ENCODE measurements at regions not wholly inside any gene's neighbourhood (a gene's known extent, or its start where the extent isn't known, plus 50 kb on each side); places are given as distances from the start of the nearest gene placed in this dataset.

DNA sequence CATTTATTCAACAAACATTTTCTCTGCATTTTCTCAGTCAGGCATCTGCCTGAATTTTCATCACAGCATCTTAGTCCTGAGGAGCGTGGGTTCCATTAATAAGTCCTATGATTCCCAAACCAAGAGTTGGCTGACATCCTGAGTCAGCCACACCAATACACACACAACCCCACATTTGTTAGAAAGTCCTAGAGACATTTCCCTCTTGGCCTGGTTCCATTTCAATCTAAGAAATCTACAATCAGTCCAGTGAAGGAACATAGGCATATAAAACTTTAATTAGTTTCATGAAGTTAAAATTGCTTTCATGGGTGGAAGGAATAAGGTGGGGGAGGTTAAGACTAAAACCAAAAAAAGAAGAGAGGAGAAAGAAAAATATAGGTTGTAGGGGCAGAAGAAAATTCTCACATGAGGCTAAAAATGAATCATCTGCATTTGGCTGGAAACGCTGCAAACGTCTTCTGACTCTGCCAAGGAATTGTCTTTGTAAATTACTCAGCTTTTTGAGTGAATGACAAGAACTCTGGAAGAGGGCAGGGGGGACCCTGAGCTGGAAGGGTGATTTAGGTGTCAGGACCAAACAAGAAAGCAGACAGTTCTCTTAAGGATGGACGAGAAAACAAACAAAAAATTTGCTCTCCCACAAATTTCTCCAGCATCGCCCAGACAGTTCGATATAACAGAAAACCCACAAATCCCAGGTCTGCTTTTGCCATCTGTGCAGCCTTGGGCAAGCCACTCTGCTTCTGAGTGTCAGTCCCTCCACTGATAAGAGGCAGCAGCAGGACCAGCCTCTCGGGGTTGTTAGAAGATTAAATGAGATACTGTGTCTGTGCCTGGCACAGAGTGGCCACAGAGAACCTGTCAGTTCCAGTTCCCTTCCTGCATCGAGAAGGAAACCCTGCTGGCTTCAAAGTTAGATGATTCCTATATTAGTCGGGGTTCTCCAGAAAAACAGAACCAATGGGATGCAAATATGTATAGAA lies 289.7 kb downstream of the CDK5RAP2 start:
- DNase-seq (ENCODE audit: low spot score), result no peak
- no peaks in the 10 kb centered on the region for H3K36me3 ChIP-seq (ENCODE audit: insufficient read depth, low read length, poor library complexity, severe bottlenecking)
- H3K27me3 ChIP-seq (replicated peaks; ENCODE audit: insufficient read depth, low read depth, low read length, poor library complexity), result peaks cover 11% of the 10 kb centered on the region
- no peaks in the 10 kb centered on the region for H3K4me1 ChIP-seq (ENCODE audit: insufficient read depth, low read length, poor library complexity, severe bottlenecking)
- H3K4me3 ChIP-seq (ENCODE audit: low read depth, low read length, poor library complexity, severe bottlenecking), result no peak overlapping the region
- no peak for TF ChIP-seq EZH2 (IDR thresholded peaks at IDR 0.05; ENCODE audit: borderline replicate concordance, low read depth, low read length, poor library complexity, severe bottlenecking)
- no peak for TF ChIP-seq CTCF (conservative IDR thresholded peaks at IDR 0.05; ENCODE audit: low read depth, low read length)
- ChIA-PET POLR2A (ENCODE audit: low non-redundant PET) (no interaction called here), CTCF (no interaction called here)
- intact Hi-C loops (cut with micrococcal nuclease; ENCODE audit: unreplicated experiment), result no loop called here
- BruUV-seq (replicated peaks), result no TSS peak
- H3K9me3 ChIP-seq (ENCODE audit: low read depth, low read length, poor library complexity, severe bottlenecking), result no peaks in the 10 kb centered on the region
- no peak overlapping the region for H3K27ac ChIP-seq (ENCODE audit: low read depth, low read length, poor library complexity, severe bottlenecking)

- Histone ChIP-seq H3K36me3 (ENCODE audit: insufficient read depth, low read length, poor library complexity, severe bottlenecking) (no peaks in the 10 kb centered on the region), H3K27ac (ENCODE audit: low read depth, low read length, poor library complexity, severe bottlenecking) (no peak overlapping the region), H3K4me1 (ENCODE audit: insufficient read depth, low read length, poor library complexity, severe bottlenecking) (no peaks in the 10 kb centered on the region), H3K9me3 (ENCODE audit: low read depth, low read length, poor library complexity, severe bottlenecking) (no peaks in the 10 kb centered on the region), H3K4me3 (ENCODE audit: low read depth, low read length, poor library complexity, severe bottlenecking) (no peak overlapping the region), H3K27me3 (replicated peaks; ENCODE audit: insufficient read depth, low read depth, low read length, poor library complexity) (peaks cover 7% of the 10 kb centered on the region)
- intact Hi-C loops (cut with micrococcal nuclease; ENCODE audit: unreplicated experiment), result no loop called here
- CTCF ChIA-PET, result no interaction called here
- no peak for DNase-seq (ENCODE audit: low spot score)
- BruUV-seq (replicated peaks), result no TSS peak
- POLR2A ChIA-PET (ENCODE audit: low non-redundant PET), result no interaction called here
- no peak for TF ChIP-seq EZH2 (IDR thresholded peaks at IDR 0.05; ENCODE audit: borderline replicate concordance, low read depth, low read length, poor library complexity, severe bottlenecking)
- TF ChIP-seq CTCF (conservative IDR thresholded peaks at IDR 0.05; ENCODE audit: low read depth, low read length), result no peak
Measured at GRCh38 chr9:120289098-120289497, 290.9 kb downstream of the CDK5RAP2 start.

- H3K36me3 ChIP-seq (ENCODE audit: insufficient read depth, low read length, poor library complexity, severe bottlenecking), result no peaks in the 10 kb centered on the region
- BruUV-seq (replicated peaks), result no TSS peak
- CTCF ChIA-PET, result no interaction called here
- intact Hi-C loops (cut with micrococcal nuclease; ENCODE audit: unreplicated experiment), result no loop called here
- POLR2A ChIA-PET (ENCODE audit: low non-redundant PET), result no interaction called here
- peaks cover 8% of the 10 kb centered on the region for H3K27me3 ChIP-seq (replicated peaks; ENCODE audit: insufficient read depth, low read depth, low read length, poor library complexity)
- DNase-seq (ENCODE audit: low spot score), result no peak
- no peaks in the 10 kb centered on the region for H3K9me3 ChIP-seq (ENCODE audit: low read depth, low read length, poor library complexity, severe bottlenecking)
- no peaks in the 10 kb centered on the region for H3K4me1 ChIP-seq (ENCODE audit: insufficient read depth, low read length, poor library complexity, severe bottlenecking)
- H3K27ac ChIP-seq (ENCODE audit: low read depth, low read length, poor library complexity, severe bottlenecking), result no peak overlapping the region
- H3K4me3 ChIP-seq (ENCODE audit: low read depth, low read length, poor library complexity, severe bottlenecking), result no peak overlapping the region
- TF ChIP-seq EZH2 (IDR thresholded peaks at IDR 0.05; ENCODE audit: borderline replicate concordance, low read depth, low read length, poor library complexity, severe bottlenecking), result no peak
- TF ChIP-seq CTCF (conservative IDR thresholded peaks at IDR 0.05; ENCODE audit: low read depth, low read length), result no peak
Measured at GRCh38 chr9:120286530-120286929, 293.4 kb downstream of the CDK5RAP2 start.
